GM21786 (cell line): ENCODE measurements at regions not wholly inside any gene's neighbourhood (a gene's known extent, or its start where the extent isn't known, plus 50 kb on each side); places are given as distances from the start of the nearest gene placed in this dataset.

Experiments
- ATAC-seq: cut with Tn5 transposase; IDR thresholded peaks from one replicate; pipeline ENCODE4 v1.9.1; 2021; ENCODE audit not compliant: unreplicated experiment

- no peak for ATAC-seq
Measured at GRCh38 chr10:92747066-92747465, 57.3 kb downstream of the HHEX start.

DNA sequence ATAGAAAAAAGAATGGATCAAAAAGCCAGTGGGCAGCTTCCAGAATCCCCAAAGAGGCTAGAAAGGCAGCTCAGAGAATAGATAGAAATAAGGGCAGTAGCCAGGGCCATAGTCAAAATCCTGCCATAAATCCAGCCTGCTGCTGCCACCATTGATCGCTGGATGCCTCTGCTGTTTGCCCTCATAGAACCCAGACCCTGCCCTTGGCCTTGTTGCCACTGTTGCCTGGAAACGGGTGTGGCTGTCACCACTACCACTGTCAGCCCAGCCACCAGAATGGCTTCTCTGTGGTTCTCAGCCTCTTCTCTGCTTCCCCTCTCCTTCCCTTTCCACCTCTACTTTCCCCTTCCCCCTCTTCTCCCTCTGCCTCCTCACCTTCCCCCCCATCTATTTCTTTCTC is 57.8 kb downstream of the HHEX start:
- no peak for ATAC-seq

- no peak for ATAC-seq
Measured at GRCh38 chr10:92750791-92751533, 61.2 kb downstream of the HHEX start.

- no peak for ATAC-seq
Measured at GRCh38 chr10:92751534-92751811, 61.7 kb downstream of the HHEX start.

- ATAC-seq: no peak
Measured at GRCh38 chr10:92751827-92752226, 62.1 kb downstream of the HHEX start.

GRCh38 chr10:92753865-92754264 is 64.1 kb downstream of the HHEX start:
- no peak for ATAC-seq

GRCh38 chr10:92755725-92756124 is 66.0 kb downstream of the HHEX start:
- ATAC-seq: no peak

DNA sequence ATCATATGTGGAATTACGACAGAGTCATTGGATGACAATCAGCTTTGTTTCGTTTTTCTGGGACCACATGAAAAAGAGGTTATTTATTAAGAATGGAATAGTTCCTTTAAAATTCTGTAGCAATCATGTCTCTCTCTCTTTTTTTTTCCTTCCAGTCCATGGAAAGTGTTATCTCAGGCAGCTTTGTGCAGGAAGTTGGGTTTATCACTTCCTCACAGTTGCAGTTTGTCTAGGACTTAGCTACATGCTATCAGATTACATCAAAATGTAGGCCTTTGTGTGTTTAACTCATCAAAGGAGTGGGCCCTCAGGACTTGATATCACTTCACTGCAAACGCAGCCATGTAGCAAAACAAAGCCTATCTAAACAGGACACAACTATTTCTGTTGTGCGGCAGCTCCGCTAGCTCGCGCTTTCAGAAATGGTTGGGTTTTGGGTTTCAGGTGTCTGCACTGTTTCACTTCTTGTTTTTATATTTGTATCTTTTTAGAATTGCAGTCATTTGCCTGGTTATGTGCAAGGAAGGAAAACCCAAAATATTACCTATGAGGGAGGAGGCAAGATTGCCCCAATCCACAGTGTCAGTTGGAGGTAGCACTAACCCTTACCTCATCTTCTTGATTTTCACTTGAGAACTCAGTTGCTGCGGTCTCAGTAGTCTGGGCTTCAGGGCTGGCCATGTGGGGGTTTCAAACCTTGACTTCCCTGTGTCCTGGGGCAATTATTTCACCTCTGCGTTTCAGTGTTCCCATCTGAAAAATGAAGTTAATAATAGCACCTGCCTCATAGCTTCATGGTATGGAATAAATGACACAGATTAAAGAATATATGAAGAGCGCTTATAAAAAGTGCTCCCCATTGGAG is 66.7 kb downstream of the HHEX start:
- peak; percentile 86 for ATAC-seq

DNA sequence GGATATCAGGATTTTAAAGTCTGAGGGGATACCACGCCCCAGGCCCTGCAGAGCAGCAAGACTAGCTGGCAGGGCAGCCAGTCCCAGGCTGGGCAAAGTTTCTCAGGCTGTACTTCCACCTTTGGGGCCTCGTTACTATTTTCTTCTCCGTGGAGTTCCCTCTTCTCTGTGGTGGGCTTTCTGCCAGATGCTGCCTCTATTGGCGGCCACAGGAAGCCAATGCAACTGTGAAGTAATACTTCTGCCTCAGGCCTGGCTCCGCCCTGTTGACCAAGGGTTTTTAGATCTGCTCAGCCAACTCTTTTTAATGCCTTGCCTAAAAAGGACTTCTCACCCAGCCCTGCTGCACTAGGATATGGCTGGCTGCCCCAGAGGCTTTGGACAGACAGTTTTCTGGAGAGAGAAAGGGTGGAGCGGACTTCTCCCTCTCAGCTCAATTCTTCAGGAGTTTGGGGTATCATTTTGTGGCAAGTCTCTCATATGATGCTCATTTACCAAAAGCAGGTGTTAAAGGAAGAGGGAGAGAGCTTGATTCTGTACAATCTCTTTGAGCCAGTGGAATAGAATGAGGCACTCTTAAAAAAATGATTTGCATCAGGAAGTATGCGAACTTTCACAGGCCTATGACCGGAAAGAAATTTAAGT is 67.4 kb downstream of the HHEX start:
- peak; percentile 62 for ATAC-seq

GRCh38 chr10:92757711-92758104 is 68.0 kb downstream of the HHEX start:
- no peak for ATAC-seq

GRCh38 chr10:92758594-92758993 is 68.8 kb downstream of the HHEX start:
- ATAC-seq: no peak

- ATAC-seq: no peak
Measured at GRCh38 chr10:92760609-92761008, 70.9 kb downstream of the HHEX start.

DNA sequence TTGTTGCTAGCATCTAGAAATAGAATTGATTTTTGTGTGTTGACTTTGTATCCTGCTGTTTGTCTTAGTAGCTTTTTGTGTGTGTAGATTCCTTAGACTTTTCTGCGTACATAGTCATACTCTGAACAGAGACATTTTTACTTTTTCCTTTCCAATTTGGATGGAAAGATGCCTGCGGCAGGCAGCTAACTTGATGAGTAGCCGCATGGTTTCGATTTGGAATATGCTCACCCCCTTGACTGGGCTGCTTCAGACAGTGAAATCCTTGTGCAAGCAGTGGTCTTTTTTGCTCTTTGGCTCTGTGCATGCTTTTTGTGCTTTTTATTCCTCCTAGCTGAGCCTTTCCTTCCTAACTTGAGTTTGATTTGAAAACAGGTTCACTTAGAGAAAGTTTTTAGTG is 71.8 kb downstream of the HHEX start:
- no peak for ATAC-seq

- ATAC-seq: no peak
Measured at GRCh38 chr10:92763634-92764155, 73.9 kb downstream of the HHEX start.

GRCh38 chr10:92766451-92766850 is 76.7 kb downstream of the HHEX start:
- no peak for ATAC-seq

DNA sequence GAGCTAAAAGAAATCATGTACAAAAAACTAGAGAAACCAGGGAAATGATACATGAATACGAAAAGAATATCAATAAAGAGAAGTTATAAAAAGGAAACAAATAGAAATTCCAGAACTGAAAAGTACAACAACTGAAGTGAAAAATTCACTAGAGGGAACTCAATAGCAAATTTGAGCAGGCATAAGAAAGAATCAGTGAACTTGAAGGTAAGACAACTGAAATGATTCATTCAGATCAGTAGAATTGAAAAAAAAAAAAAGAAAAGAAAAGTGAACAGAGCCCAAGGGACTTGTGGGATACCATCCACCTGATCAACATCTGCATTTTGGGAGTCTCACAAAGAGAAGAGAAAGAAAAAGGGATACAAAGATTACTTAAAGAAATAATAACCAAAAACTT is 78.3 kb downstream of the HHEX start:
- no peak for ATAC-seq

- no peak for ATAC-seq
Measured at GRCh38 chr10:92773776-92774175, 74.5 kb upstream of the EXOC6 start.

DNA sequence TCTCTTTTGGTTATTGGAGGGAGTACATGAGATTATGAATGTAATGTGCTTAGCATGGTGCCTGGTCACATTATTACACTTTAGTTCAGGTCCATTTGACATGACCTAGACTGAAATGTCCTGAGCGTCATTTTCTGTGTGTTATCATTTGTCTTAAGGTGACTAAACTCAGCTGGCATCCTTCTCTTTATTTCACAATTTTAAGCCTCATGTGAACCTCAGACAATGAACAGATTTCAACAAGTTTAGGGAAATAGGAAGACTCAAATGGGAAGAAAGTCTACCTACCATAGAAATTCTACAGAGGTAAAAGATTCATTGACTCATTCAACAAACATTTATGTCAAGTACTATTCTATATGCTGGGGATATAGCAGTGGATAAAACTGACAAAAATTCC is 70.2 kb upstream of the EXOC6 start:
- no peak for ATAC-seq

DNA sequence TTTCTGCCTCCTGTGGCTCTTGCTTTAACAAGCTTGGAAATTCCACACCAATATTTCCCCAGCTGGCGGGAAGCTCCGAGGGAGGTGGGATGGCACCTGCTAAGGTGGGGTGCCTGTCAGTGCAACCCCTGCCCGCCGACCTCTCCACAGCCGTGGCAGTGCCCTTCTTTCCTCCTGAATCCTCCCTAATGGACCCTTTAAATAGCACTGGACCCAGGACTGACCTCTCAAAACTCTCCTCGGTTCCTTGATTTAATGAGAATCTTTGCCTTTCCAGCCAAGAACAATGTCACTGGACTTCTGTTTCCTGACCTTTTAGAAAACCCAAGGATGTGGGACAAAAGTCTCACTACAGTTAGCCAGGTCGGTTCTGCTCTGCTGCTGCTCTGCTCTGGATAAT is 63.2 kb upstream of the EXOC6 start:
- ATAC-seq: no peak

- no peak for ATAC-seq
Measured at GRCh38 chr10:92787557-92788152, 60.7 kb upstream of the EXOC6 start.

GRCh38 chr10:92789067-92789466 is 59.3 kb upstream of the EXOC6 start:
- ATAC-seq: no peak
